Endothelial cell of umbilical vein (primary cell): ENCODE measurements at regions not wholly inside any gene's neighbourhood (a gene's known extent, or its start where the extent isn't known, plus 50 kb on each side); places are given as distances from the start of the nearest gene placed in this dataset.

ENCODE experiments used
- BruUV-seq: library from RNA; stranded (reverse); fragments of 400-500 nt; replicated peaks from 2 replicates; lab custom pipeline; 2021; lab: Mats Ljungman, UMichigan
- CTCF ChIA-PET: fragments of 300-600, 350-600 bp; sonication (Branson Sonifier 250); formaldehyde crosslinking; loops from one replicate; lab custom pipeline; 2021; ENCODE audit warnings: antibody characterized with exemption, inconsistent platforms; lab: Charles Lee
- POLR2A ChIA-PET: fragments of 300-600, 350-600 bp; sonication (Branson Sonifier 250); formaldehyde crosslinking; loops from one replicate; lab custom pipeline; 2021; ENCODE audit warnings: antibody characterized with exemption, inconsistent platforms; lab: Charles Lee
- DNase-seq: peaks from one replicate; pipeline ENCODE4 v3.0.0-alpha.2; 2011; ENCODE audit warnings: low read depth, low spot score
- FAIRE-seq: peaks from 2 replicates; lab custom pipeline; 2011; peaks lifted over from hg19 to GRCh38; lab: Jason Lieb, UNC
- H2AFZ ChIP-seq: 2 replicates; pipeline ENCODE4 v1.6.0; 2012; ENCODE audit warnings: low read depth, low read length, control low read depth, inconsistent platforms
- H3K27ac ChIP-seq: 2 replicates; pipeline ENCODE4 v1.5.1; 2011; ENCODE audit warnings: low read depth, mild to moderate bottlenecking, control low read depth, low read length, moderate library complexity; ENCODE audit not compliant: insufficient read depth
- H3K27me3 ChIP-seq, 2 experiments: 2 replicates each; pipeline versions ENCODE4 v1.6.0 to v1.6.1; 2011; ENCODE audit warnings: low read length in 2 of 2, mixed read lengths in 1 of 2; ENCODE audit not compliant: control insufficient read depth in 2 of 2, insufficient read depth in 2 of 2
- H3K36me3 ChIP-seq, 2 experiments: 2 replicates in 1 of 2; 3 replicates in 1 of 2; pipeline ENCODE4 v1.5.1; 2011; ENCODE audit warnings: low read length in 2 of 2, mild to moderate bottlenecking in 1 of 2, moderate library complexity in 1 of 2; ENCODE audit not compliant: control insufficient read depth in 2 of 2, insufficient read depth in 2 of 2; ENCODE audit errors: extremely low read depth in 1 of 2
- H3K4me1 ChIP-seq: 3 replicates; pipeline ENCODE4 v1.5.1; 2011; ENCODE audit warnings: mild to moderate bottlenecking, low read length; ENCODE audit not compliant: control insufficient read depth, insufficient read depth; ENCODE audit errors: extremely low read depth
- H3K4me2 ChIP-seq: 2 replicates; pipeline ENCODE4 v1.6.1; 2011; ENCODE audit warnings: low read length, control low read depth, mixed read lengths; ENCODE audit not compliant: insufficient read depth
- H3K4me3 ChIP-seq, 3 experiments: fragments of 200-600 bp in 1 of 3; sonication (generic), shearing (Covaris generic) in 1 of 3; replicated peaks in 1 of 3; 2 replicates each; pipeline ENCODE4 v1.5.1; 2011 to 2016; ENCODE audit warnings: control low read depth in 3 of 3, low read length in 3 of 3, mild to moderate bottlenecking in 2 of 3, inconsistent platforms in 1 of 3, low read depth in 1 of 3, moderate library complexity in 1 of 3; ENCODE audit not compliant: insufficient read depth in 1 of 3
- H3K79me2 ChIP-seq: 2 replicates; pipeline ENCODE4 v1.6.0; 2012; ENCODE audit warnings: low read length, inconsistent platforms; ENCODE audit not compliant: control insufficient read depth, insufficient read depth
- H3K9ac ChIP-seq: replicated peaks from 2 replicates; pipeline ENCODE3; 2011; ENCODE audit warnings: low read length, control low read depth; ENCODE audit not compliant: insufficient read depth; ENCODE audit errors: extremely low read depth
- H3K9me1 ChIP-seq: replicated peaks from 3 replicates; pipeline ENCODE4 v1.6.0; 2011; ENCODE audit warnings: mild to moderate bottlenecking, low read length; ENCODE audit not compliant: control insufficient read depth, insufficient read depth; ENCODE audit errors: extremely low read depth
- H3K9me3 ChIP-seq: replicated peaks from 2 replicates; pipeline ENCODE4 v1.5.1; 2012; ENCODE audit warnings: low read length, inconsistent platforms; ENCODE audit not compliant: control insufficient read depth, insufficient read depth
- H4K20me1 ChIP-seq: replicated peaks from 2 replicates; pipeline ENCODE3; 2011; ENCODE audit warnings: mild to moderate bottlenecking, low read length; ENCODE audit not compliant: control insufficient read depth, insufficient read depth; ENCODE audit errors: extremely low read depth
- CTCF ChIP-seq, 2 donors: IDR thresholded peaks; 1 replicate in 1 of 2; 2 replicates in 1 of 2; pipeline ENCODE4 v1.5.1; 2011; ENCODE audit warnings: low read length in 2 of 2, mild to moderate bottlenecking in 2 of 2, moderate library complexity in 2 of 2, control low read depth in 1 of 2, inconsistent platforms in 1 of 2, low read depth in 1 of 2; ENCODE audit not compliant: insufficient read depth in 1 of 2; ENCODE audit errors: extremely low read depth in 1 of 2
- EZH2 ChIP-seq: IDR thresholded peaks from 2 replicates; pipeline ENCODE4 v1.6.1; 2012; ENCODE audit warnings: borderline replicate concordance, low read depth, mild to moderate bottlenecking, moderate library complexity, low read length, inconsistent platforms; ENCODE audit not compliant: severe bottlenecking
- FOS ChIP-seq: IDR thresholded peaks from 2 replicates; pipeline ENCODE4 v1.6.1; 2011; ENCODE audit warnings: mild to moderate bottlenecking, low read length, moderate library complexity, borderline replicate concordance; ENCODE audit not compliant: insufficient read depth
- GATA2 ChIP-seq: IDR thresholded peaks from 2 replicates; pipeline ENCODE4 v1.7.0; 2011; ENCODE audit warnings: low read depth, mild to moderate bottlenecking, moderate library complexity, mixed read lengths, low read length; ENCODE audit not compliant: insufficient read length, insufficient read depth
- JUN ChIP-seq: IDR thresholded peaks from 2 replicates; pipeline ENCODE4 v1.6.1; 2011; ENCODE audit warnings: borderline replicate concordance, low read depth; ENCODE audit not compliant: insufficient read length, insufficient read depth
- MAX ChIP-seq: IDR thresholded peaks from 2 replicates; pipeline ENCODE4 v1.6.1; 2011; ENCODE audit not compliant: insufficient read depth, insufficient read length
- MYC ChIP-seq: IDR thresholded peaks from one replicate; pipeline ENCODE4 v1.6.1; 2011; ENCODE audit warnings: mild to moderate bottlenecking, low read depth, low read length
- POLR2A ChIP-seq: IDR thresholded peaks from 2 replicates; pipeline ENCODE4 v1.6.1; 2012; ENCODE audit warnings: low read depth, mild to moderate bottlenecking, control low read depth, low read length
- POLR2AphosphoS5 ChIP-seq: IDR thresholded peaks from 2 replicates; pipeline ENCODE4 v1.6.1; 2012; ENCODE audit warnings: low read depth, mild to moderate bottlenecking, control low read depth, low read length, moderate library complexity; ENCODE audit not compliant: insufficient read depth
- dilution Hi-C: fragments of 300-500 bp; cut with MboI; formaldehyde crosslinking; loops from one replicate; pipeline ENCODE4 v1.15.0; 2019; ENCODE audit warnings: low sequenced_read_pairs; ENCODE audit not compliant: extremely low pct_ligation_motif_present
- intact Hi-C: fragments of 100-400 bp; cut with micrococcal nuclease; formaldehyde crosslinking; loops from one replicate; pipeline ENCODE4 v1.10.0; 2022

GRCh38 chr2:19732255-19732654 lies 169.5 kb downstream of the TTC32 start:
- Histone ChIP-seq H2AFZ (no peak overlapping the region), H3K9me1 (no peaks in the 10 kb centered on the region), H3K4me1 (no peaks in the 10 kb centered on the region), H3K9me3 (no peaks in the 10 kb centered on the region), H3K27me3 (peaks cover 0 to 3% of the 10 kb centered on the region in 2 experiments), H3K4me2 (no peak overlapping the region), H4K20me1 (no peaks in the 10 kb centered on the region), H3K4me3 (no peak overlapping the region), H3K9ac (no peak overlapping the region), H3K79me2 (no peaks in the 10 kb centered on the region), H3K27ac (no peak overlapping the region), H3K36me3 (no peaks in the 10 kb centered on the region)
- dilution Hi-C loops (no loop called here), intact Hi-C loops (no loop called here)
- POLR2A ChIA-PET = no interaction called here
- no peak for FAIRE-seq
- CTCF ChIA-PET = no interaction called here
- TF ChIP-seq JUN (no peak), GATA2 (no peak), EZH2 (no peak), POLR2A (no peak), POLR2AphosphoS5 (no peak), FOS (no peak), MAX (no peak), CTCF (IDR thresholded peaks at IDR 0.05; ENCODE audit: extremely low read depth in 1 of 2, insufficient read depth in 1 of 2, low read depth in 1 of 2, low read length in 2 of 2) (no peak), MYC (no peak)
- BruUV-seq = no TSS peak
- DNase-seq = no peak
